ENCODE measurements at regions not wholly inside any gene's neighbourhood (a gene's known extent, or its start where the extent isn't known, plus 50 kb on each side); places are given as distances from the start of the nearest gene placed in this dataset.

- H3K9me1 ChIP-seq (ENCODE audit: control insufficient read depth, insufficient read depth, low read length) = no peaks in the 10 kb centered on the region
- no peak overlapping the region for H3K9ac ChIP-seq (ENCODE audit: insufficient read depth in 1 of 2, low read depth in 2 of 2, low read length in 2 of 2)
- H4K20me1 ChIP-seq (replicated peaks; ENCODE audit: control insufficient read depth, insufficient read depth, low read length) = no peaks in the 10 kb centered on the region
- DNase-seq (ENCODE audit: extremely low read depth in 1 of 4, low spot score in 3 of 4) = peak; percentile 80 to 88 (median 84)
- POLR2A ChIA-PET = interaction anchor here (0.6 to 1.0 kb wide), 3 partner anchors 94 to 172 kb away, joined by 3 to 4 read pairs (median 3); no protein-coding TSS in a partner anchor
- H3K36me3 ChIP-seq (ENCODE audit: control insufficient read depth, insufficient read depth, low read length) = no peaks in the 10 kb centered on the region
- no peaks in the 10 kb centered on the region for H3K9me3 ChIP-seq (replicated peaks; ENCODE audit: control insufficient read depth, insufficient read depth, low read depth, low read length)
- peaks cover 2 to 10% of the 10 kb centered on the region in 2 experiments; a peak in 3 of 5 replicates for H3K4me1 ChIP-seq (replicated peaks in 1 of 2; ENCODE audit: control insufficient read depth in 2 of 2, insufficient read depth in 2 of 2, low read length in 2 of 2)
- intact Hi-C loops (cut with micrococcal nuclease) (loop anchor here (1.0 to 10.0 kb wide), 5 partner anchors 48 to 691 kb away; no protein-coding TSS in a partner anchor), in situ Hi-C loops (cut with MboI) (loop anchor here (5.0 kb wide), 1 partner anchor 86 kb away; no protein-coding TSS in a partner anchor)
- no peak overlapping the region for H3K27ac ChIP-seq (ENCODE audit: extremely low read depth, low read depth, low read length)
- no peaks in the 10 kb centered on the region for H3K79me2 ChIP-seq (ENCODE audit: control insufficient read depth, insufficient read depth, low read length)
- FAIRE-seq = peak; percentile 95
- 12% methylated on average over 26 of the region's 26 CpGs for WGBS (ENCODE audit: insufficient coverage, low coverage, missing lambda C conversion rate)
- H3K27me3 ChIP-seq (ENCODE audit: control insufficient read depth in 2 of 2, insufficient read depth in 2 of 2, low read length in 2 of 2) = no peaks in the 10 kb centered on the region; a peak in 1 of 5 replicates
- peak; percentile 98 for ATAC-seq
- peak overlapping the region; percentile 74 for H3K4me2 ChIP-seq (ENCODE audit: insufficient read depth, low read length)
- no peak overlapping the region; the same call in 1 of the 2 replicates for H3K4me3 ChIP-seq
- peak overlapping the region; percentile 70 for H2AFZ ChIP-seq (ENCODE audit: low read depth, low read length)
- CTCF ChIA-PET (ENCODE audit: low intra/inter-chr PET ratio) = interaction anchor here (1.7 to 2.6 kb wide), 3 partner anchors 224 to 246 kb away, joined by 6 to 15 read pairs (median 15); no protein-coding TSS in a partner anchor
- BruUV-seq (replicated peaks) = no TSS peak
- TF ChIP-seq CREM (IDR thresholded peaks at IDR 0.05; ENCODE audit: low read depth) (no peak), ZNF764 (CRISPR knock-in tag; IDR thresholded peaks at IDR 0.05; ENCODE audit: low read depth) (no peak), PHB2 (IDR thresholded peaks at IDR 0.05; ENCODE audit: low read depth) (no peak), MXD1 (CRISPR knock-in tag; IDR thresholded peaks at IDR 0.05; ENCODE audit: borderline replicate concordance, poor library complexity, severe bottlenecking) (no peak), POLR3G (IDR thresholded peaks at IDR 0.05; ENCODE audit: extremely low read depth, insufficient read length, insufficient replicate concordance) (no peak), SMAD1 (IDR thresholded peaks at IDR 0.05; ENCODE audit: low read depth, low read length, partially characterized antibody) (no peak), ZBTB7A (IDR thresholded peaks at IDR 0.05; ENCODE audit: borderline replicate concordance, control insufficient read depth, low read depth, low read length) (peak; percentile 39; the same call in 1 of the 2 replicates), ZNF121 (CRISPR knock-in tag; conservative IDR thresholded peaks at IDR 0.05) (no peak), ZKSCAN3 (CRISPR knock-in tag; IDR thresholded peaks at IDR 0.05) (no peak), HNRNPUL1 (IDR thresholded peaks at IDR 0.05; ENCODE audit: low read length) (no peak), PML (IDR thresholded peaks at IDR 0.05; ENCODE audit: low read length) (no peak), RFX5 (IDR thresholded peaks at IDR 0.05; ENCODE audit: low read depth, low read length) (no peak), ELK1 (CRISPR knock-in tag; IDR thresholded peaks at IDR 0.05) (no peak), GTF3C2 (IDR thresholded peaks at IDR 0.05; ENCODE audit: borderline replicate concordance, extremely low read depth, insufficient read length) (no peak), ZNF354B (CRISPR knock-in tag; IDR thresholded peaks at IDR 0.05) (no peak), TEAD1 (CRISPR knock-in tag; IDR thresholded peaks at IDR 0.05) (peak in 1 of 2 experiments; percentile 29; a peak in 1 of 4 replicates)
Observed at GRCh38 chr1:117758444-117759316, 152.8 kb downstream of the TENT5C start.
